H9 (cell line): ENCODE measurements at regions not wholly inside any gene's neighbourhood (a gene's known extent, or its start where the extent isn't known, plus 50 kb on each side); places are given as distances from the start of the nearest gene placed in this dataset.
A peak's percentile ranks its signal among the peaks of the same experiment; 100 is the strongest.

Experiments used
- DNase-seq: peaks from one replicate; pipeline ENCODE4 v3.0.0-alpha.2; 2017
- H2AFZ ChIP-seq: one replicate; pipeline ENCODE4 v1.6.1; 2013; ENCODE audit warnings: mild to moderate bottlenecking, low read length, control low read depth, moderate library complexity
- H2AK5ac ChIP-seq: 2 replicates; pipeline ENCODE4 v1.6.1; 2013; ENCODE audit warnings: low read length, control low read depth, mixed read lengths; ENCODE audit not compliant: insufficient read length
- H2BK120ac ChIP-seq: one replicate; pipeline ENCODE4 v1.6.1; 2013; ENCODE audit warnings: low read depth, mild to moderate bottlenecking, low read length, control low read depth, inconsistent platforms; ENCODE audit not compliant: poor library complexity, severe bottlenecking
- H2BK12ac ChIP-seq: 2 replicates; pipeline ENCODE4 v1.6.1; 2013; ENCODE audit warnings: low read length, control low read depth, mixed read lengths, low read depth; ENCODE audit not compliant: insufficient read length
- H2BK15ac ChIP-seq: 2 replicates; pipeline ENCODE4 v1.6.1; 2013; ENCODE audit warnings: low read depth, low read length, control low read depth
- H2BK20ac ChIP-seq: one replicate; pipeline ENCODE4 v1.6.1; 2013; ENCODE audit warnings: low read depth, mild to moderate bottlenecking, low read length, control low read depth, inconsistent platforms; ENCODE audit not compliant: poor library complexity, severe bottlenecking
- H2BK5ac ChIP-seq: 2 replicates; pipeline ENCODE4 v1.6.1; 2013; ENCODE audit warnings: low read length, control low read depth, mixed read lengths; ENCODE audit not compliant: insufficient read length
- H3K14ac ChIP-seq: 2 replicates; pipeline ENCODE4 v1.6.1; 2013; ENCODE audit warnings: low read length, control low read depth; ENCODE audit not compliant: insufficient read depth
- H3K18ac ChIP-seq: 2 replicates; pipeline ENCODE4 v1.6.1; 2013; ENCODE audit warnings: low read depth, mild to moderate bottlenecking, mixed read lengths, low read length, control low read depth; ENCODE audit not compliant: insufficient read length
- H3K23ac ChIP-seq: 2 replicates; pipeline ENCODE4 v1.6.1; 2013; ENCODE audit warnings: low read length, control low read depth, mixed read lengths, low read depth; ENCODE audit not compliant: insufficient read length
- H3K23me2 ChIP-seq: 2 replicates; pipeline ENCODE4 v1.6.1; 2013; ENCODE audit warnings: low read depth, mild to moderate bottlenecking, mixed read lengths, low read length, control low read depth; ENCODE audit not compliant: insufficient read length, poor library complexity, severe bottlenecking
- H3K27ac ChIP-seq: 2 replicates; pipeline ENCODE4 v1.5.1; 2013; ENCODE audit warnings: low read length, control low read depth, mixed read lengths, low read depth; ENCODE audit not compliant: insufficient read length
- H3K27me3 ChIP-seq: 2 replicates; pipeline ENCODE4 v1.6.1; 2013; ENCODE audit warnings: low read length, control low read depth, inconsistent platforms; ENCODE audit not compliant: insufficient read depth
- H3K4ac ChIP-seq: 2 replicates; pipeline ENCODE4 v1.6.1; 2013; ENCODE audit warnings: low read depth, mild to moderate bottlenecking, control low read depth, inconsistent platforms, low read length, moderate library complexity
- H3K4me1 ChIP-seq: 2 replicates; pipeline ENCODE4 v1.6.1; 2013; ENCODE audit warnings: low read length, control low read depth, inconsistent platforms; ENCODE audit not compliant: insufficient read depth
- H3K4me2 ChIP-seq: 2 replicates; pipeline ENCODE4 v1.6.1; 2013; ENCODE audit warnings: low read length, control low read depth, mixed read lengths; ENCODE audit not compliant: insufficient read length, insufficient read depth
- H3K56ac ChIP-seq: 2 replicates; pipeline ENCODE4 v1.6.1; 2013; ENCODE audit warnings: low read depth, mild to moderate bottlenecking, mixed read lengths, low read length, control low read depth; ENCODE audit not compliant: insufficient read length
- H3K79me1 ChIP-seq: 2 replicates; pipeline ENCODE4 v1.6.1; 2013; ENCODE audit warnings: low read depth, mild to moderate bottlenecking, moderate library complexity, low read length, control low read depth, inconsistent platforms; ENCODE audit not compliant: insufficient read depth, poor library complexity, severe bottlenecking
- H3K79me2 ChIP-seq: 2 replicates; pipeline ENCODE4 v1.6.1; 2013; ENCODE audit warnings: low read length, control low read depth, inconsistent platforms; ENCODE audit not compliant: insufficient read depth
- H3K9ac ChIP-seq: 2 replicates; pipeline ENCODE4 v1.6.1; 2013; ENCODE audit warnings: low read length, control low read depth, mixed read lengths; ENCODE audit not compliant: insufficient read length; ENCODE audit errors: extremely low read depth
- H3K9me3 ChIP-seq: one replicate; pipeline ENCODE4 v1.6.1; 2013; ENCODE audit warnings: low read depth, low read length, inconsistent platforms; ENCODE audit not compliant: control insufficient read depth
- H3T11ph ChIP-seq: one replicate; pipeline ENCODE4 v1.6.1; 2013; ENCODE audit warnings: mild to moderate bottlenecking, low read length, control low read depth, inconsistent platforms
- H4K20me1 ChIP-seq: one replicate; pipeline ENCODE4 v1.6.1; 2013; ENCODE audit not compliant: control insufficient read depth, insufficient read length, insufficient read depth
- H4K5ac ChIP-seq: 2 replicates; pipeline ENCODE4 v1.6.1; 2013; ENCODE audit warnings: low read depth, mild to moderate bottlenecking, mixed read lengths, low read length, control low read depth; ENCODE audit not compliant: insufficient read length
- H4K8ac ChIP-seq: replicated peaks from 2 replicates; pipeline ENCODE4 v1.6.1; 2013; ENCODE audit warnings: low read length, control low read depth, mixed read lengths, low read depth; ENCODE audit not compliant: insufficient read length
- H4K91ac ChIP-seq: 2 replicates; pipeline ENCODE4 v1.6.1; 2013; ENCODE audit warnings: low read depth, mild to moderate bottlenecking, moderate library complexity, mixed read lengths, low read length, control low read depth; ENCODE audit not compliant: insufficient read length
- H3K27ac Mint-ChIP-seq, 3 experiments: 2 replicates in 2 of 3; 3 replicates in 1 of 3; pipeline ENCODE4 v1.8.0; 2020 to 2021; ENCODE audit warnings: mixed read lengths in 3 of 3, mild to moderate bottlenecking in 1 of 3, moderate library complexity in 1 of 3
- H3K27me3 Mint-ChIP-seq: 2 replicates; pipeline ENCODE4 v1.8.0; 2021; ENCODE audit warnings: low read depth, mild to moderate bottlenecking, moderate library complexity, mixed read lengths
- H3K36me3 Mint-ChIP-seq, 3 experiments: 2 replicates in 2 of 3; 3 replicates in 1 of 3; pipeline ENCODE4 v1.8.0; 2020 to 2021; ENCODE audit warnings: low read depth in 3 of 3, mixed read lengths in 3 of 3; ENCODE audit not compliant: insufficient read depth in 1 of 3
- H3K4me1 Mint-ChIP-seq, 2 experiments: 2 replicates each; pipeline ENCODE4 v1.8.0; 2020; ENCODE audit warnings: mixed read lengths in 2 of 2
- H3K4me3 Mint-ChIP-seq, 2 experiments: 2 replicates in 1 of 2; 3 replicates in 1 of 2; pipeline ENCODE4 v1.8.0; 2020 to 2021; ENCODE audit warnings: mild to moderate bottlenecking in 2 of 2, mixed read lengths in 2 of 2, moderate library complexity in 1 of 2
- H3K9me3 Mint-ChIP-seq, 2 experiments: 2 replicates in 1 of 2; 3 replicates in 1 of 2; pipeline ENCODE4 v1.8.0; 2020; ENCODE audit warnings: mild to moderate bottlenecking in 2 of 2, mixed read lengths in 2 of 2, moderate library complexity in 1 of 2
- WGBS: extraction: QIAGEN DNeasy Blood & Tissue Kit; methylation state at CpG from one replicate; pipeline ENCODE4 v1.1.7; 2013; ENCODE audit warnings: missing lambda C conversion rate, low lambda C conversion rate, mixed read lengths; ENCODE audit not compliant: insufficient read length; ENCODE audit errors: extremely low coverage; 5-methylcytosine and 5-hydroxymethylcytosine counted together
- TF ChIP-seq, protein P1 (sequence below): fragments of 200-600 bp; sonication (generic); conservative IDR thresholded peaks from 3 replicates; pipeline ENCODE4 v1.8.0; 2021; ENCODE audit warnings: antibody characterized with exemption, mild to moderate bottlenecking

- Mint-ChIP-seq H3K36me3 (no peaks in the 10 kb centered on the region), H3K27ac (peak overlapping the region; percentile 4 to 44 (median 17); a peak in 4 of 7 replicates), H3K4me1 (peaks cover 5 to 21% of the 10 kb centered on the region in 2 experiments; a peak in 3 of 4 replicates), H3K9me3 (no peaks in the 10 kb centered on the region), H3K27me3 (no peaks in the 10 kb centered on the region), H3K4me3 (no peak overlapping the region)
- no peaks in the 10 kb centered on the region for H3K27me3 ChIP-seq
- H3K9ac ChIP-seq, result no peak overlapping the region
- TF ChIP-seq, protein P1, sequence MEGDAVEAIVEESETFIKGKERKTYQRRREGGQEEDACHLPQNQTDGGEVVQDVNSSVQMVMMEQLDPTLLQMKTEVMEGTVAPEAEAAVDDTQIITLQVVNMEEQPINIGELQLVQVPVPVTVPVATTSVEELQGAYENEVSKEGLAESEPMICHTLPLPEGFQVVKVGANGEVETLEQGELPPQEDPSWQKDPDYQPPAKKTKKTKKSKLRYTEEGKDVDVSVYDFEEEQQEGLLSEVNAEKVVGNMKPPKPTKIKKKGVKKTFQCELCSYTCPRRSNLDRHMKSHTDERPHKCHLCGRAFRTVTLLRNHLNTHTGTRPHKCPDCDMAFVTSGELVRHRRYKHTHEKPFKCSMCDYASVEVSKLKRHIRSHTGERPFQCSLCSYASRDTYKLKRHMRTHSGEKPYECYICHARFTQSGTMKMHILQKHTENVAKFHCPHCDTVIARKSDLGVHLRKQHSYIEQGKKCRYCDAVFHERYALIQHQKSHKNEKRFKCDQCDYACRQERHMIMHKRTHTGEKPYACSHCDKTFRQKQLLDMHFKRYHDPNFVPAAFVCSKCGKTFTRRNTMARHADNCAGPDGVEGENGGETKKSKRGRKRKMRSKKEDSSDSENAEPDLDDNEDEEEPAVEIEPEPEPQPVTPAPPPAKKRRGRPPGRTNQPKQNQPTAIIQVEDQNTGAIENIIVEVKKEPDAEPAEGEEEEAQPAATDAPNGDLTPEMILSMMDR, result no peak
- no peaks in the 10 kb centered on the region for H3K79me2 ChIP-seq
- H4K91ac ChIP-seq, result no peak overlapping the region
- no peak overlapping the region for H2BK15ac ChIP-seq
- H3K79me1 ChIP-seq, result no peaks in the 10 kb centered on the region
- H3K56ac ChIP-seq, result no peak overlapping the region
- no peaks in the 10 kb centered on the region for H3K9me3 ChIP-seq
- no peak overlapping the region for H3K4me2 ChIP-seq
- H3K23me2 ChIP-seq, result no peaks in the 10 kb centered on the region
- H2BK120ac ChIP-seq, result no peak overlapping the region
- H4K5ac ChIP-seq, result no peak overlapping the region
- H2BK20ac ChIP-seq, result no peak overlapping the region
- no peak overlapping the region for H3K27ac ChIP-seq
- H2BK5ac ChIP-seq, result no peak overlapping the region
- DNase-seq, result no peak
- no CpG with 5 or more reads among the region's 2 CpGs for WGBS
- H4K20me1 ChIP-seq, result no peaks in the 10 kb centered on the region
- H2AK5ac ChIP-seq, result no peak overlapping the region
- no peak overlapping the region for H3K4ac ChIP-seq
- H3K4me1 ChIP-seq, result no peaks in the 10 kb centered on the region
- no peak overlapping the region for H3T11ph ChIP-seq
- no peak overlapping the region for H3K18ac ChIP-seq
- H4K8ac ChIP-seq, result no peak overlapping the region
- H2AFZ ChIP-seq, result no peak overlapping the region
- no peak overlapping the region for H3K23ac ChIP-seq
- no peak overlapping the region for H2BK12ac ChIP-seq
- no peak overlapping the region for H3K14ac ChIP-seq
Measured at GRCh38 chr18:34525244-34525643, 184.9 kb upstream of the DTNA start.
